ENCODE measurements at regions not wholly inside any gene's neighbourhood (a gene's known extent, or its start where the extent isn't known, plus 50 kb on each side); places are given as distances from the start of the nearest gene placed in this dataset.

- Histone ChIP-seq H3K36me3 (replicated peaks in 1 of 2; ENCODE audit: control insufficient read depth in 1 of 2, insufficient read depth in 2 of 2, low read length in 2 of 2) (no peaks in the 10 kb centered on the region), H3K9me3 (ENCODE audit: low read length) (no peaks in the 10 kb centered on the region), H2AFZ (ENCODE audit: low read length) (no peak overlapping the region), H3K4me1 (ENCODE audit: insufficient read depth, low read length) (peaks cover 7% of the 10 kb centered on the region; the same call in 1 of the 2 replicates), H3K79me2 (ENCODE audit: insufficient read depth, low read length) (no peaks in the 10 kb centered on the region), H4K20me1 (ENCODE audit: insufficient read depth, low read length) (no peaks in the 10 kb centered on the region), H3K27me3 (ENCODE audit: control insufficient read depth in 1 of 2, insufficient read depth in 2 of 2, low read length in 2 of 2) (peaks cover 6 to 45% of the 10 kb centered on the region in 2 experiments; a peak in 3 of 5 replicates), H3K4me3 (replicated peaks in 1 of 3; ENCODE audit: insufficient read depth in 1 of 3, low read depth in 2 of 3, low read length in 3 of 3) (no peak overlapping the region), H3K9ac (ENCODE audit: insufficient read depth, low read depth, low read length) (no peak overlapping the region), H3K27ac (ENCODE audit: extremely low read length, insufficient read depth, low read length) (no peak overlapping the region), H3K4me2 (ENCODE audit: low read depth, low read length) (no peak overlapping the region)
- no peak for TF ChIP-seq ZNF230 (CRISPR knock-in tag; IDR thresholded peaks at IDR 0.05)
- no peak for TF ChIP-seq KMT2A (CRISPR knock-in tag; IDR thresholded peaks at IDR 0.05)
- TF ChIP-seq HMGA1 (CRISPR knock-in tag; conservative IDR thresholded peaks at IDR 0.05), result no peak
- no peak for TF ChIP-seq FLYWCH1 (CRISPR knock-in tag; IDR thresholded peaks at IDR 0.05)
- no peak for TF ChIP-seq SRSF4 (IDR thresholded peaks at IDR 0.05; ENCODE audit: low read depth, low read length, poor library complexity, severe bottlenecking)
- no peak for TF ChIP-seq ZNF776 (CRISPR knock-in tag; IDR thresholded peaks at IDR 0.05)
- TF ChIP-seq NFKBIZ (CRISPR knock-in tag; IDR thresholded peaks at IDR 0.05), result no peak
- TF ChIP-seq ZFX (CRISPR knock-in tag; IDR thresholded peaks at IDR 0.05; ENCODE audit: low read depth), result no peak
- TF ChIP-seq GLI4 (CRISPR knock-in tag; IDR thresholded peaks at IDR 0.05; ENCODE audit: borderline replicate concordance), result no peak
- TF ChIP-seq ZBTB21 (CRISPR knock-in tag; IDR thresholded peaks at IDR 0.05), result no peak
- TF ChIP-seq HIVEP1 (CRISPR knock-in tag; IDR thresholded peaks at IDR 0.05), result no peak
- TF ChIP-seq NFYB (CRISPR knock-in tag; IDR thresholded peaks at IDR 0.05), result no peak
- no peak for TF ChIP-seq TARDBP (CRISPR knock-in tag; IDR thresholded peaks at IDR 0.05)
- no peak for TF ChIP-seq ZFYVE20 (CRISPR knock-in tag; IDR thresholded peaks at IDR 0.05; ENCODE audit: borderline replicate concordance, low read depth)
- no peak for TF ChIP-seq MTF1 (CRISPR knock-in tag; IDR thresholded peaks at IDR 0.05)
- TF ChIP-seq ARHGAP35 (CRISPR knock-in tag; IDR thresholded peaks at IDR 0.05; ENCODE audit: borderline replicate concordance), result no peak
- in situ Hi-C loops (cut with HindIII; ENCODE audit: extremely low pct_ligation_motif_present, low pct_unique_long_range_greater_than_20kb), result loop anchor here (5.0 kb wide), 2 partner anchors 40 to 250 kb away; no protein-coding TSS in a partner anchor
- POLR2A ChIA-PET, result no interaction called here
- no peak for FAIRE-seq
- no peak for ATAC-seq
- no TSS peak for BruUV-seq (replicated peaks)
- intact Hi-C loops (cut with micrococcal nuclease; ENCODE audit: unreplicated experiment), result loop anchor here (5.0 kb wide), 1 partner anchor 40 kb away; no protein-coding TSS in a partner anchor
- CTCF ChIA-PET (ENCODE audit: low intra/inter-chr PET ratio, low total read pairs), result no interaction called here
- 54% methylated on average over 5 of the region's 5 CpGs for WGBS (ENCODE audit: low lambda C conversion rate)
- no peak for DNase-seq (ENCODE audit: low spot score)
These were observed 211.7 kb downstream of the GLI2 start for GRCh38 chr2:120947327-120947726.

Measured in HepG2 (cell line).